ENCODE measurements at regions not wholly inside any gene's neighbourhood (a gene's known extent, or its start where the extent isn't known, plus 50 kb on each side); places are given as distances from the start of the nearest gene placed in this dataset.
"Not testable (repeated sequence)": the region's sequence is repeated elsewhere in the genome, so short reads cannot be mapped to it uniquely, and the experiment has no call there.

DNA sequence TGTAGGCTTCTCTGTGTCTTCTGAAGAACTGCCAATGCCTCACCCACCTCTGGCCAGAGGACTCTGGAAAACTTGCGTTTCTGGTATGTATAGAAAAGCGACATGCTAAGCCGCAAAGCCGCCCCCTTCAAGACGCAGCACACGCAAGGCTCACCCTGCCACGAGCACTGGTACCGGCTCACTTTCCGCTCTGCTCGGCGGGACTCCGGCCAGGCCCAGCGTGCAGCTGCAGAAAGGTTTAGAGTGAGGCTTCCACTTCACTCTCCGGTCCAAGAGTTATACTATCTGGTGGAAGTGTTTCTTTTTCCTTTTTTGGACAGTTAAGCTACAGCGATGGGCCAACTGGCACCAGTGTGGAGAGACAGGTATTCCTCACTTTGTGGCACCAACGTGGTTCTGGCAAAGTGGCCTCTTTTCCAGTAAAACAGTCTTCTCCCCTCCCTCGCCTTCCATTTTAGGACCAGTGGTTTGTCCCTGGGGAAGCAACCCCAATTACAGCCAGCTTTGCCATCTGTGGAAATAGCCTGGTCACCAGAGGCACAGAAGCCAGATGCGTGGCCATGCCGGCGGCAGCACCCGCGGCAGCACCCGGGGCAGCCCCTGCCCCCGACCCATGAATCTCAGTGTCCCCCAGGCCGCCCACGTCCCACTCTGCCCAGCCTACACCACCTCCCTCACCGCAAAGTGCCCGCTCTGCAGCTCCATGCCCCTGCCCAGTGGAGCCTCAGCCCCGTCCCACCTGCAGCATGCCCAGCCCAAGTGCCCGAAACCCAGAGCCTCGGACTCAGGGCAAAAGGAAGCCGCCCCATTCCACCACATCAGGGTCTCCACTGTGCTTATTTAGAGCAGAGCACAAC, 91.6 kb upstream of the CTDP1 start:
- TF ChIP-seq, protein P1, sequence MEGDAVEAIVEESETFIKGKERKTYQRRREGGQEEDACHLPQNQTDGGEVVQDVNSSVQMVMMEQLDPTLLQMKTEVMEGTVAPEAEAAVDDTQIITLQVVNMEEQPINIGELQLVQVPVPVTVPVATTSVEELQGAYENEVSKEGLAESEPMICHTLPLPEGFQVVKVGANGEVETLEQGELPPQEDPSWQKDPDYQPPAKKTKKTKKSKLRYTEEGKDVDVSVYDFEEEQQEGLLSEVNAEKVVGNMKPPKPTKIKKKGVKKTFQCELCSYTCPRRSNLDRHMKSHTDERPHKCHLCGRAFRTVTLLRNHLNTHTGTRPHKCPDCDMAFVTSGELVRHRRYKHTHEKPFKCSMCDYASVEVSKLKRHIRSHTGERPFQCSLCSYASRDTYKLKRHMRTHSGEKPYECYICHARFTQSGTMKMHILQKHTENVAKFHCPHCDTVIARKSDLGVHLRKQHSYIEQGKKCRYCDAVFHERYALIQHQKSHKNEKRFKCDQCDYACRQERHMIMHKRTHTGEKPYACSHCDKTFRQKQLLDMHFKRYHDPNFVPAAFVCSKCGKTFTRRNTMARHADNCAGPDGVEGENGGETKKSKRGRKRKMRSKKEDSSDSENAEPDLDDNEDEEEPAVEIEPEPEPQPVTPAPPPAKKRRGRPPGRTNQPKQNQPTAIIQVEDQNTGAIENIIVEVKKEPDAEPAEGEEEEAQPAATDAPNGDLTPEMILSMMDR (IDR thresholded peaks at IDR 0.05; ENCODE audit: insufficient read depth, low read depth, low read length), result no peak
- no peak for DNase-seq (ENCODE audit: low read depth)
- no peak overlapping the region for H3K4me3 ChIP-seq (ENCODE audit: low read depth, low read length)

- TF ChIP-seq, protein P1 (IDR thresholded peaks at IDR 0.05; ENCODE audit: insufficient read depth, low read depth, low read length), result no peak
- DNase-seq (ENCODE audit: low read depth), result peak; percentile 90
- no peak overlapping the region for H3K4me3 ChIP-seq (ENCODE audit: low read depth, low read length)
Observed at GRCh38 chr18:79588636-79589481, 90.7 kb upstream of the CTDP1 start.

DNA sequence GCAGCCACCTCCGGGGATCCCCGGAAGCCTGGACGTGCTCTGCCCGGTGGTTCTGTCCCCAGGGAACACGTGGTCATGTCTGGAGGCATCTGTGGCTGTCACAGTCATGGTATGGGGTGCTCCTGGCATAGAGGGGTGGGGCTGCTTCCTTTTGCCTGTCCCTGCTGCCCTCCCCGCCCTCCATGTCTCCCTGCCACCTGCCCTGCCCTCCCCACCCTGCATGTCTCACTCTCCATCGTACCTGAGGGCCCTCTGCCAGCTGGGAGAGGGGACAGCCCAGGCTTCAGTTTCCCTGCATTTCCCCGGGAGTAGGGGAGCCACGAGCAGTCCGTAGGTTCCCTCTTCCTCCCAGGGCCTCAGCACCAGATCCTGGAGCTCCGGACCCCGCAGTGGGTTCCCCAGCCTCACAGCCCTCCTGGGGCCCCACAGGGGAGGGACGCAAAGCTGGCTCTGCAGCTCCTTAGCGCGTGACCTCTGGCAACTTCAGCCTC, 90.0 kb upstream of the CTDP1 start:
- TF ChIP-seq, protein P1 (IDR thresholded peaks at IDR 0.05; ENCODE audit: insufficient read depth, low read depth, low read length), result no peak
- no peak overlapping the region for H3K4me3 ChIP-seq (ENCODE audit: low read depth, low read length)
- DNase-seq (ENCODE audit: low read depth), result no peak

GRCh38 chr18:79590191-79591031, 89.2 kb upstream of the CTDP1 start:
- TF ChIP-seq, protein P1 (IDR thresholded peaks at IDR 0.05; ENCODE audit: insufficient read depth, low read depth, low read length), result no peak
- no peak overlapping the region for H3K4me3 ChIP-seq (ENCODE audit: low read depth, low read length)
- DNase-seq (ENCODE audit: low read depth), result peak; percentile 16

DNA sequence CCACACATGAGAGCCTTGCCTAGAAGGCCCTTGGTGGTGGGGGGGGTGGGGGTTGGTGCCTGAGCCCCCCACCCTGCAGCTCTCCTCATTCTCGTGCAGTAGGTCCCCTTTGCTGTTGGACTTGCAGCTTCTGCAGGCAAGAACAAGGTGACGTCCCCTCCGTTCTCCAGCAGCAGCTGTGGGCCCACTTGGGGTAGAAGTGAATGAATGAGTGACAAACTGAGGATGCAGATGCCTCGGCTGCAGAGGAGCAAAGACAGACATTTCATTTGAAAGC, 88.6 kb upstream of the CTDP1 start:
- H3K4me3 ChIP-seq (ENCODE audit: low read depth, low read length), result no peak overlapping the region
- DNase-seq (ENCODE audit: low read depth), result no peak
- TF ChIP-seq, protein P1 (IDR thresholded peaks at IDR 0.05; ENCODE audit: insufficient read depth, low read depth, low read length), result no peak

- not testable (repeated sequence) for DNase-seq (ENCODE audit: low read depth); H3K4me3 ChIP-seq (ENCODE audit: low read depth, low read length)
Observed at GRCh38 chr18:79592684-79593083, 86.9 kb upstream of the CTDP1 start.

Measured in fibroblast of villous mesenchyme (primary cell).